OCI-LY3 (cell line): ENCODE measurements at regions not wholly inside any gene's neighbourhood (a gene's known extent, or its start where the extent isn't known, plus 50 kb on each side); places are given as distances from the start of the nearest gene placed in this dataset.

Source experiments
- EZH2phosphoT487 ChIP-seq: fragments of 200-600 bp; shearing (Covaris generic); IDR thresholded peaks from 2 replicates; pipeline ENCODE4 v1.6.1; 2018; ENCODE audit warnings: antibody characterized with exemption, mixed run types, low read depth
- TF ChIP-seq, protein P1 (sequence below): fragments of 200-600, 300-600 bp; sonication (generic); IDR thresholded peaks from 2 replicates; pipeline ENCODE4 v1.5.1; 2014; ENCODE audit warnings: antibody characterized with exemption, low read length, low read depth

DNA sequence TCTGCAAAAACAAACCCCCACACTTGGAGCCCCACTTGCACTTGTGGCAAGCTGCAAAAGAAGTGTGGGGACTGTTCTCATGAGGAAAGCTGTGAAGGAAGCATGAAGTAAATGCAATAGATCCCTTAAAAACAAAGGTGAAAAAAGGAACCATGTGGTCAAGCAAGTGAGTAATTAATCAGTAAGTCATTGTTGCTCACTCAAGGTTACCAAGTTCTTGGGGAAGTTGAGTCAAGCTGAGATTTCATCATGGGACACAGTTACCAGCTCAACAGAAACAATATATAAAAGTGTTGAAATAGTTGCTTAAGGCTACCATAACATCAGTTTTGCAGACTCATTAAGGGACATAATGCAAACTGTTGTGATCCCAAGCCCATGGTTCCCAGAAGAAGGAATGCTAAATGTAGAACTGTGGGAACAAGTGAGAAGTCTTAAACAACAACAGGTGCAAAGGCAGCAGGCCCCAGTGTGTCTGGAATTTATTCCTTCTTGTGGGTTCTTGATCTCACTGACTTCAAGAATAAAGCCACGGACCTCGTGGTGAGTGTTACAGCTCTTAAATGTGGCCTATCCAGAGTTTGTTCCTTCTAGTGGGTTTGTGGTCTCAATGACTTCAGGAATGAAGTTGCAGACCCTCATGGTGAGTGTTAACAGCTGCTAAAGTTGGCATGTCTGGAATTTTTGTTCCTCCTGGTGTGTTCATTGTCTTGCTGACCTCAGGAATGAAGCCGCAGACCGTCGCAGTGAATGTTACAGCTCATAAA is 336.3 kb upstream of the RBMY1B start:
- TF ChIP-seq, protein P1, sequence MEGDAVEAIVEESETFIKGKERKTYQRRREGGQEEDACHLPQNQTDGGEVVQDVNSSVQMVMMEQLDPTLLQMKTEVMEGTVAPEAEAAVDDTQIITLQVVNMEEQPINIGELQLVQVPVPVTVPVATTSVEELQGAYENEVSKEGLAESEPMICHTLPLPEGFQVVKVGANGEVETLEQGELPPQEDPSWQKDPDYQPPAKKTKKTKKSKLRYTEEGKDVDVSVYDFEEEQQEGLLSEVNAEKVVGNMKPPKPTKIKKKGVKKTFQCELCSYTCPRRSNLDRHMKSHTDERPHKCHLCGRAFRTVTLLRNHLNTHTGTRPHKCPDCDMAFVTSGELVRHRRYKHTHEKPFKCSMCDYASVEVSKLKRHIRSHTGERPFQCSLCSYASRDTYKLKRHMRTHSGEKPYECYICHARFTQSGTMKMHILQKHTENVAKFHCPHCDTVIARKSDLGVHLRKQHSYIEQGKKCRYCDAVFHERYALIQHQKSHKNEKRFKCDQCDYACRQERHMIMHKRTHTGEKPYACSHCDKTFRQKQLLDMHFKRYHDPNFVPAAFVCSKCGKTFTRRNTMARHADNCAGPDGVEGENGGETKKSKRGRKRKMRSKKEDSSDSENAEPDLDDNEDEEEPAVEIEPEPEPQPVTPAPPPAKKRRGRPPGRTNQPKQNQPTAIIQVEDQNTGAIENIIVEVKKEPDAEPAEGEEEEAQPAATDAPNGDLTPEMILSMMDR = no peak
- no peak for TF ChIP-seq EZH2phosphoT487
